ENCODE measurements at regions not wholly inside any gene's neighbourhood (a gene's known extent, or its start where the extent isn't known, plus 50 kb on each side); places are given as distances from the start of the nearest gene placed in this dataset.

- H3K27me3 ChIP-seq (ENCODE audit: insufficient read depth, poor library complexity, severe bottlenecking) = no peaks in the 10 kb centered on the region
- no peak overlapping the region for H3K27ac ChIP-seq (replicated peaks)
- H3K4me3 ChIP-seq (replicated peaks; ENCODE audit: insufficient read depth, low read length) = no peak overlapping the region
- no peak for DNase-seq (ENCODE audit: low read depth in 1 of 2, low spot score in 1 of 2)
- TF ChIP-seq CTCF (IDR thresholded peaks at IDR 0.05; ENCODE audit: insufficient read depth, low read length) (no peak), SPI1 (IDR thresholded peaks at IDR 0.05; ENCODE audit: borderline replicate concordance, low read depth) (no peak), REST (IDR thresholded peaks at IDR 0.05; ENCODE audit: insufficient replicate concordance, low read depth) (no peak), GABPA (IDR thresholded peaks at IDR 0.05; ENCODE audit: low read depth) (no peak), POLR2AphosphoS5 (IDR thresholded peaks at IDR 0.05; ENCODE audit: low read depth) (no peak)
These were observed 85.5 kb upstream of the PGR start for GRCh38 chr11:101215069-101215468.

- Histone ChIP-seq H3K27me3 (ENCODE audit: insufficient read depth, poor library complexity, severe bottlenecking) (no peaks in the 10 kb centered on the region), H3K4me3 (replicated peaks; ENCODE audit: insufficient read depth, low read length) (no peak overlapping the region), H3K27ac (replicated peaks) (no peak overlapping the region)
- DNase-seq (ENCODE audit: low read depth in 1 of 2, low spot score in 1 of 2) = no peak
- TF ChIP-seq POLR2AphosphoS5 (IDR thresholded peaks at IDR 0.05; ENCODE audit: low read depth) (no peak), REST (IDR thresholded peaks at IDR 0.05; ENCODE audit: insufficient replicate concordance, low read depth) (no peak), GABPA (IDR thresholded peaks at IDR 0.05; ENCODE audit: low read depth) (no peak), CTCF (IDR thresholded peaks at IDR 0.05; ENCODE audit: insufficient read depth, low read length) (no peak), SPI1 (IDR thresholded peaks at IDR 0.05; ENCODE audit: borderline replicate concordance, low read depth) (no peak)
These were observed 81.9 kb upstream of the PGR start for GRCh38 chr11:101211407-101211975.

GRCh38 chr11:101202614-101203013, 73.0 kb upstream of the PGR start:
- TF ChIP-seq REST (IDR thresholded peaks at IDR 0.05; ENCODE audit: insufficient replicate concordance, low read depth) (no peak), POLR2AphosphoS5 (IDR thresholded peaks at IDR 0.05; ENCODE audit: low read depth) (no peak), CTCF (IDR thresholded peaks at IDR 0.05; ENCODE audit: insufficient read depth, low read length) (no peak), SPI1 (IDR thresholded peaks at IDR 0.05; ENCODE audit: borderline replicate concordance, low read depth) (no peak), GABPA (IDR thresholded peaks at IDR 0.05; ENCODE audit: low read depth) (no peak)
- no peak overlapping the region for H3K27ac ChIP-seq (replicated peaks)
- no peak overlapping the region for H3K4me3 ChIP-seq (replicated peaks; ENCODE audit: insufficient read depth, low read length)
- no peaks in the 10 kb centered on the region for H3K27me3 ChIP-seq (ENCODE audit: insufficient read depth, poor library complexity, severe bottlenecking)
- DNase-seq (ENCODE audit: low read depth in 1 of 2, low spot score in 1 of 2) = no peak
